Stimulated activated CD8-positive, alpha-beta memory T cell treated with anti-CD3 and anti-CD28 coated beads, Interleukin-2, amount 100 ng/mL, for 1 hour (primary cell): ENCODE measurements at regions not wholly inside any gene's neighbourhood (a gene's known extent, or its start where the extent isn't known, plus 50 kb on each side); places are given as distances from the start of the nearest gene placed in this dataset.
A peak's percentile ranks its signal among the peaks of the same experiment; 100 is the strongest.
"Not testable (repeated sequence)": the region's sequence is repeated elsewhere in the genome, so short reads cannot be mapped to it uniquely, and the experiment has no call there.

Experiments used
- DNase-seq, 2 donors: peaks; one replicate each; pipeline ENCODE4 v3.0.0-alpha.2; 2020; ENCODE audit warnings: low read depth in 2 of 2

GRCh38 chr16:88265286-88265938 lies 117.3 kb upstream of the ZNF469 start:
- peak in 1 of 2 donors; percentile 16 for DNase-seq

GRCh38 chr16:88266036-88266435 lies 116.7 kb upstream of the ZNF469 start:
- not testable (repeated sequence) for DNase-seq

- DNase-seq: not testable (repeated sequence)
Measured at GRCh38 chr16:88266935-88267551, 115.7 kb upstream of the ZNF469 start.

GRCh38 chr16:88268186-88268970 lies 114.4 kb upstream of the ZNF469 start:
- DNase-seq: not testable (repeated sequence)

GRCh38 chr16:88270171-88270790 lies 112.5 kb upstream of the ZNF469 start:
- not testable (repeated sequence) for DNase-seq

GRCh38 chr16:88271296-88271695 lies 111.5 kb upstream of the ZNF469 start:
- not testable (repeated sequence) for DNase-seq

GRCh38 chr16:88271776-88272175 lies 111.0 kb upstream of the ZNF469 start:
- not testable (repeated sequence) for DNase-seq

- not testable (repeated sequence) for DNase-seq
Measured at GRCh38 chr16:88272437-88272836, 110.3 kb upstream of the ZNF469 start.

- DNase-seq: not testable (repeated sequence)
Measured at GRCh38 chr16:88274126-88274750, 108.5 kb upstream of the ZNF469 start.

GRCh38 chr16:88274847-88275246 lies 107.9 kb upstream of the ZNF469 start:
- no peak for DNase-seq

- not testable (repeated sequence) for DNase-seq
Measured at GRCh38 chr16:88275336-88276122, 107.2 kb upstream of the ZNF469 start.

GRCh38 chr16:88276123-88276588 lies 106.6 kb upstream of the ZNF469 start:
- not testable (repeated sequence) for DNase-seq

- no peak for DNase-seq
Measured at GRCh38 chr16:88276591-88276990, 106.2 kb upstream of the ZNF469 start.

GRCh38 chr16:88279998-88280397 lies 102.8 kb upstream of the ZNF469 start:
- DNase-seq: no peak

GRCh38 chr16:88281858-88282563 lies 100.7 kb upstream of the ZNF469 start:
- no peak for DNase-seq

GRCh38 chr16:88282564-88283395 lies 100.0 kb upstream of the ZNF469 start:
- no peak for DNase-seq

- DNase-seq: no peak
Measured at GRCh38 chr16:88283596-88283995, 99.2 kb upstream of the ZNF469 start.

GRCh38 chr16:88284101-88284500 lies 98.7 kb upstream of the ZNF469 start:
- DNase-seq: no peak
